Stimulated activated CD4-positive, alpha-beta T cell treated with anti-CD3 and anti-CD28 coated beads, Interleukin-15, amount 100 ng/mL, for 1 hour (primary cell): ENCODE measurements at regions not wholly inside any gene's neighbourhood (a gene's known extent, or its start where the extent isn't known, plus 50 kb on each side); places are given as distances from the start of the nearest gene placed in this dataset.
"Not testable (repeated sequence)": the region's sequence is repeated elsewhere in the genome, so short reads cannot be mapped to it uniquely, and the experiment has no call there.

Source experiments
- DNase-seq, 2 donors: peaks; one replicate each; pipeline ENCODE4 v3.0.0-alpha.2; 2020; ENCODE audit warnings: low read depth in 1 of 2, low spot score in 1 of 2

DNA sequence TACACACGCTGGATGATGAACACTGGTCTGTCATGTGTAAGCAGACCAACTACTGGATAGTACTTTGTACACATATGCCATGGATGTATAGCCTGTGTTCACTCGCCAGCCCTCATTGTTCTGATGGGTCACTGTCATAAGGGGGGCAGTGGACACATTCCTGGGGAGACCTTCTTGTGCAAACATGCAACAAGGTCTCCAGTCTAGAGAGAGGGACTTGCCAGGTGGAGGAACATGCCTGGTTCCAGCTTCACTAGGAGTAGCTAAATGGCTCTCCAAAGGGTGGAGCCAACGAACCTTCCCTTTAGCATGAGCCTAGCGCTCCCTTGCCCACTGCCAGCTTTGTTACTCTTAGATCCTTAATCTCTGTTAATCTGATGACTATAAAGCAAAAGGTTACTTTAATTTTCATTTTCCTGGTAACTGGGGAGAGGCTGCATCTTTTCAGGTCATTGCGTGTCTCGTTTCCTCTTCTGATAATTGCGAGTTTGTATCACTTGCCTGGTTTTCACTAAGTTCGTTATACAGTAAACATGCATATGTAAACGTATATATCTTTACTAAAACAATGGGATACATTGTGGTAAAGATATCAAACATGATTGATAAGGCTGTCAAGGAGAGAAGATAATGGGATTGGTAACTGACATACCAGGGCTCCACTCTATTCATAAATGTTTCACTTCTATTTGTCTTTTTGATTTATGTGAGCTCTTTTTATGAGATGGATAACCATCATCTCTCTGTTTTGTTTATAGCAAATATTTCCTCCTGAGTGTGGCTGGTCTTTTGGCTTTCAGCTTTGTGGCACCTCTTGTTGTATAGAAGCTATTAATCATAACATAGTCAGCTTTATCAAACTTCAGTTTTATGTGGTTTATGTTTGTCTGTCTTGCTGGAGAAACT, 235.2 kb upstream of the SGCG start:
- DNase-seq, result no peak

DNA sequence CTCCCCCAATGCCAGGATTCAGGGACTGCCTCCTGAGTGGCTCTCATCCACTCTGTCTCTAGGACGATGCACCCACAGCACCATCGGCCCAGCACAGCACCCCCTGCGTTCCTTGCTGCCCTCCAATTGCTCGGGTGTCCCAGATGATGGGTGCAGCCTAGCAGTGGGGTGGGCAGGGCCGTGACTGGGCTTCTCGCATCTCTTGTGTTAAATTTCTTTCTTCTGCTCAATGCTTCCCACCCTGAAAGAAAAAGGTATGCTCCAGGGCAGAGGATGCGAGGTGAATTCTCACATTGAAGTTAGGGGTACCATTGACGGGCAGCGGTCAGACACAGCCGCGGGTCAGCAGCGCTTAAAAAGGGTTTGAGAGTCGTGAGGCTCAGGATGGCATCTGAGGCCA, 232.4 kb upstream of the SGCG start:
- no peak for DNase-seq

DNA sequence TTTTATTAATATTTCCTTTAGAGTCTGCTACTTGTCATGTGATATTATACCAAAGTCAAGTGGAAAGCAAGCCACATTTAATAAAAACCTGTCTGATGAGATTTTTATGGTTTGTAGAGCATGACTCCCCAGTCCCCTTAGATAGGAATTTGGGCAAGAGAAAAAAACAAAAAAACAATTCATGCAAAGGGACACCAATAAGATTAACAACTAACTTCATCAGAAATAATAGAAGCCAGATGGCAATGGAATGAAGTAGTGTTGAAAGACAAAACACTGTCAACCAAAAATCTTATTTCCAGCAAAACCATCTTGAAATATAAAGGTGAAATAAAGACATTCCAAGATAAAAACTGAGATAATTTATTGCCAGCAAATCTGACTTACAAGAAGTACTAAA, 228.8 kb upstream of the SGCG start:
- DNase-seq, result not testable (repeated sequence)

DNA sequence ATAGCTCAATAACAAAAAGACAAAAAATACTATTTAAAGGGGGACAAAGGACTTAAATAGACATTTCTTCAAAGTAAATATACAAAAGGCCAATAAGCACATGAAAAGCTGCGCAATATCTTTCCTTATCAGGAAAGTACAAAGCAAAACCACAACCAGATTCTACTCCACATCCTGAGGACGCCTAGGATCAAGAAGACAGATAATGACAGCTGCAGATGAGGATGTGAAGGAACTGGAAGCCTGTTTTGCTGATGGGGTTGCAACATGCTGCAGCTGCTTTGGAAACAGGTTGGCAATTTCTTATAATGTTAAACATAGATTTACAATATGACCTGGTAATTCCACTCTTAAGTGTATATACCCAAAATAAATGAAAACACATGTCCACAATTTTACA, 225.6 kb upstream of the SGCG start:
- not testable (repeated sequence) for DNase-seq

DNA sequence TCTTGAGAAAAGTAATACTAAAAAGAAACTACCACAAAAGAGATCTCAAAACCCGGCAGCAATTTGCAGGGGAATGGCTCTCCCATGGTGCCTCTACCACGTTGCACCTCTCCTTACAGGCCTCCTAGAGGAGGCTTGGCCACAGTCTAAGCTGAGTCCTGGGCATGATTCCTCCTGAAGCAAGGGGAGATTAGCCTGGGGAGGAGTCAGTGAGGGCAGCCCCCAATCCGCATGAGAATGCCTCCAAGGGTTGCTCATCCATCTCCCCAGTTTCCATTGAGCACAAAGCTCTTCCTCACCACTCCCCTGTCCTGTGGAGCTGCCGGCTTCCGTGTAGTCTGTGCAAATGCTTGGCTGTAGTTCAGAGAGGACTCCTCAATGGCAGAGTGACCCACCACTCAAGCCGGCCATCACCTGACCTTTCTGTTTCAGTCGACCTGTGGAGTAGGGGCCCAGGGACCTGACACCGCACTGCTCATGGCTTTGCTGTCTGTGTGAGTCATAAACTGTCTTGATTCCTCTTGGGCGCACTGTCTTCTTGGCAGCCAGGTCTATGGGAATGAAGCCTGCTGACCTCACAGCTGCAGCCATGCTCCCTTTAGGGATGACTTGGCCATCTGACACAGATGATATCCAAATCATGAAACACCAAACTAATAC, 224.2 kb upstream of the SGCG start:
- DNase-seq, result not testable (repeated sequence)

DNA sequence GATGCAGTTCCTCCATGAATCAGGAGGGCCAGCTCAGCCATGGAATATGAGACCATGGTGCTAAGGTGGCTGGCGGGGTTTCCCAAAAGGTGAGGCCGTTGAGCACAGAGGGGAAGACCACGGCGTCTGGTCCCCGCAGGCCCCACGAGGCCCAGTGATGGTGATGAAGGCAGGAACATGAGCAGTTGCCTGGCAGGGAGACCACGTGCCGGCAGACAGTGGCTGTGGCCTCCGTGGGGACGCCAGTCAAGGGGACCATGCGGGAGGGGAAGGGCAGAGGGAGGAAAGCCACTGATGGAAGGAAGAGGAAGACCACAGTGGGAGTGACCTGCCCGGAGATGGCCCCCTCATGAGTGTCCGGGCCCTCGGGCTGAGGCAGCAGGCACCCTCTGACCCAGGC, 220.9 kb upstream of the SGCG start:
- DNase-seq, result not testable (repeated sequence)

DNA sequence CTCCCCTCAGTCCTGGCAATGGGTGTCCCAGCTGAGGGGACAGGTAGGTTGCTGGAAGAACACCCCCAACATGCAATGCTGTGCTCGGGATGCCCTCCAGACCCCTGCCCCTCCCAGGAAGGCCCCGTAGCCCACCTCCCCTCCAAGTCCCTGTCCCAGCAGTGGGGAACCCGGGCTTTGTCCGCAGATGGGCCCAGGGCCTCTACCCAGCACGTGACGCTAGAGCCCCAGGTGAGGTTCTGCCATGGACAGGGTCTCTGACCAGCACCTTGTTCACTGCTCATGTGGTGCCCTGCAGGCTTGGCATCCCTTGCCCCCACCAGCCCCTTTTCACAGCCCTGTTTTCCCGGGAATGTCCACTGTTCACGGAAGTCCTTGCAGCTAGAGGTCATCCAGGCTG, 220.0 kb upstream of the SGCG start:
- DNase-seq, result no peak

DNA sequence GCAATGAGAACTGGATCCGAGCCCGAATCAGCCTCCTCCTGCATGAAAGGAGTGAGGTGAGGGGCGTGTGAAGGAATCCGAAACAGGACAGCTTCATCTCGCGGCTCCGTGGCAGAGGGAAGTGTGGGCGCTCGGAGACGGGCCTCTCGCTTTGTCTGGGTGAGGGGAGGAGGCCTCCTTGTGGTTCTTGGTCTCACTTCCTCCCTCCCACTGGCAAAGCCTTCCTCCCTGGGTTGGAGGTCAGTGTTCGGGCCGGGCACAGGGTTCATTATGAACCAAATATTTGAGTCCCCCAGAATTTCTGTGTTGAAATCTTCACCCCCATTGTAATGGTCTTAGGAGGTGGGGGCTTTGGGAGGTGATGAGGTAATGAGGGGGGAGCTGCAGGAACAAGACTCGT, 219.4 kb upstream of the SGCG start:
- not testable (repeated sequence) for DNase-seq

DNA sequence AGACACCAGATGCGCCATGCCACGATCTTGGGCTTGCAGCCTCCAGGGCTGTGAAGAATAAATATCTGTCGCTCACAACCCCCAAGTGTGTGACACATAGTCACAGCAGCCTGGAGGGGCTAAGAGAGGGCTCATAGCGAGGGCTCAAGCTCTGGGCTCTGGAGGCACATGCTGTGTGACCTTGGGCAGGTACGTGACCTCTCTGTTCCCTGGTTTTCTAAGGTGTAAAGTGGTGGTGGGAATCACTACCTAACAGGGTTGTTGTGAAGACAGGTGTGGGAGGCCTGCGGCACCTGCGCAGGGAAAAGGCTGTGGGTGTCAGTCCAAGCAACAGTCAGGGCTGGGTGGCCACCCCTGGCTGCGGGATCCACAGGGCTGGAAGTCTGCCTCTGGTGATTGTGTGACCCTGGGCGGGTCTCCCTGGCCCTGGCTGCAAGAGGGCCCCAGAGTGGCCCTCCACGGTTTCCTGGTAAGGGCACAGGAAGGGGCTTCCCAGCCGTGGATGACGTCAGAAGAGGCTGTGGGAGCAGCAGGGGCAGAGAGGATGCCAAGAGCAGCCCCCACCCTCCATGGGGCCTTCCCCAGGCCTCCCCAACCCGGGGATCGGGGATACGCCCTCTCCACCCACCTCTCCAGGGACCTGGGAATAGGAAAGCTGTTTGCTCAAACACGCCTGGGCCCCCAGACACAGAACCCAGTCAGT, 218.8 kb upstream of the SGCG start:
- no peak for DNase-seq

DNA sequence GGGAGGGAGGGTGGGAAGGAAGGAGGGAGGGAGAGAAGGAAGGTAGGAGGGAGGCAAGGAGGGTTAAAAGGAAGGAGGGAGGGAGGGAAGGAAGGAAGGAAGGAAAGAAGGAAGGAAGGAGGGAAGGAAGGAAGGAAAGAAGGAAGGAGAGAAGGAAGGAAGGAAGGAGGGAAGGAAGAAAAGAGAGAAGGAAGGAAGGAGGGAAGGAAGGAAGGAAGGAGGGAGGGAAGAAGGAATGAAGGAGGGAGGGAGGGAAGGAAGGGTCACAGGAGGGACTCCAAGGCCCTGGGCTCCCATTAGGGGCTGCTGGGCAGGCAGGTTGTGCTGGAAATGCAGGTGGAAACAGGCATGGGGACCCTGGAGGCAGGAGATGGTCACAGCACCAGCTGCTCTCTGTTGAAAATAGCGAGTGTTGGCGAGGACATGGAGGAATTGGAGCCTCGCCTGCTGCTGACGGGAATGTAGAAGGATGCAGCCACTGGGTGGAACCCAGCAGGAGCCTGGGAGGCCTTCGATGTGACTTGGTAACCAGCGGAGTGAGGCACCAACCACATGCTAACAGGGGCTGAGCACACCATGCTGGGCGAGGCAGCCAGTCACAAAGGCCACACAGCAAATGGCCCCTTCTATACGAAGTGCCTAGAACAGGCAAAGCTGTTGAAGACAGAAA, 217.3 kb upstream of the SGCG start:
- DNase-seq, result not testable (repeated sequence)

DNA sequence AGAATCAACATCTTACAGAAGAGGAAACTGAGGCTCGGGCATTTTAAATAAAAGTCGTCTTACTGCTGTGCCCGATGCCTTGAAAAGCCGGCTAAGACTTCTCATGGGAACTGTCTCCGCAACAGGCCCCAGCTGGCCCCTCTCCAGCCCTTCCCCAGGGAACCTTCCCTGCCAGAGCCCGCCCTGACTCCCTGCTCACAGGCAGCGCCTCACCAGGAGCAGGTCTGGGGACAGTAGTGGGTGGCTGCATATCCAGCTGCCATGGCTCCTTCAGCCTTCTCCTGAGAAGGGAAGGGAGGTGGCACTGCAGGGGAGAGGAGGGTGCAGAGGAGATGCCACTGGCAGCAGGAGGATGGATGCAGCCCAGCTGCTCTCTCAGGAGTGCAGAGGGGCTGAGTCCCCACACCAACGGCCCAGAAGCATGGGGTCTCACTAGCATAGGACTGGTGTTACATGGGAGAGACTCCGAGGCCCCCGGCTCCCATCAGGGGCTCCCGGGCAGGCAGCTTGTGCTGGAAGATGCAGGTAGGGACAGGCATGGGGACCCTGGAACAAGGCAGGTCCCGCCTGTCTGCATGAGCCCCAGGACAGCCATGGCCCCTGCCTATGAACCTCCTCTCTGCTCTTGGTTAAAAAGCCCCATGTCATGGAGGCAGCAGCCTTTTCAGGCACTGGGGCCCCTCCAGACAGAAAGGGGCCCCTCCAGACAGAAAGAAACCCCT, 216.4 kb upstream of the SGCG start:
- DNase-seq, result no peak

DNA sequence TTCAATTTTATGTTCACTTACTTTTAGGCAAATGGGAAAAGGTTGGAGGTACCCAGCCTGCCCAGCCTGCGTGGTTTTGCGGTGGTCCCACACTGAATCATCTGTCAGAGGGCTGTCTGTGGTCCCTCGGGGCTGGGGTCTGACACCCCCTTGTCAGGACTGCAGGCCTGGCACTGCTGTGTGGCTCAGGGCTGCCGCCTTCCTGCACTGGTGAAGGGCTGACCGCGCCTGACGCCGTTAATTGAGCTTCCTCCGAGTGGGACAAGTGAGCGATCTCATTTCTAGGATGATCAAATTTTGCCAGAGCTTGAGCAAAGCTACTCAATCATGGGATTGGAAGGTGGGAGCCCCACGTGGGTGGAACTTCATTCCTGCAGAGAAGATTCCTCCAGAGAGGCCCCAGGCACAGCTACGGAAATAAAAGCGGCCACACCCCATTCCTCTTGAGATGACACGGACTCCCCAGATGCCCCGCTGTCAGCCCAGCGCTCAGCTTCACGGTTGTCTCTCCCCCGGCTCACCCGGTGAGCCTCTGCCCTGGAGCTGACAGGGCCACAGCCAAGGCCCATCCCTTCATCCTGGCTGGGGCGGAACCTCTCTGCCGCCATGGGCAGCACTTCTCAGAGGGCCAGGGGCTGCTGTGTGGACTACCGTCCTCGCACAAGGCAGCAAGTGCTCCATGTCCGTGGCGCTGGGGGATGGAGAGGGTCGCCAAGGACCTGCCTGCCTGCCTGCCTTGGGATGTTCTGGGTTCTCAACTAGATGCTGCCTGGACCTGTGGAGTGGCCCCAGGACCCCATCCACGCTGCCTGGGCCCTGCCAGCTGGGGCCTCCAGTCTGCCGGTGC, 215.5 kb upstream of the SGCG start:
- DNase-seq, result not testable (repeated sequence)

DNA sequence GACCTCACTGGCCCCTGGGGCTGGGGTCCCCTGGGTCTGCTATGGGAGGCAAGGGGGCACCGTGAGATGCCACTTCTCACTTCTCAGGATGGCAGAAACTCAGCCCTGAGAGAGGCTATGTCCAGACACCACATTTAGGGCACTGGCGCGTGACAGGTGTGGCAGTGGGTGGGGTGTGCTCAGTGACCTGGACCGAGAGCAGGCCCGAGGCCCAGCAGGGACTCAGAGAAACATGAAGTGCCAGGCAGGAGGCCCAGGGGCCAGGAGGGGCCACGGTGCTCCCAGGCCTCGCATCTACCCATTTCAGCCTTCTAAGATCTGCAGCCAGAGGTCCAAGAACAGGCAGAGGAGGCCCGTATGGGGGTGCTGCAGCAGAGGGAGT, 214.9 kb upstream of the SGCG start:
- DNase-seq, result not testable (repeated sequence)

DNA sequence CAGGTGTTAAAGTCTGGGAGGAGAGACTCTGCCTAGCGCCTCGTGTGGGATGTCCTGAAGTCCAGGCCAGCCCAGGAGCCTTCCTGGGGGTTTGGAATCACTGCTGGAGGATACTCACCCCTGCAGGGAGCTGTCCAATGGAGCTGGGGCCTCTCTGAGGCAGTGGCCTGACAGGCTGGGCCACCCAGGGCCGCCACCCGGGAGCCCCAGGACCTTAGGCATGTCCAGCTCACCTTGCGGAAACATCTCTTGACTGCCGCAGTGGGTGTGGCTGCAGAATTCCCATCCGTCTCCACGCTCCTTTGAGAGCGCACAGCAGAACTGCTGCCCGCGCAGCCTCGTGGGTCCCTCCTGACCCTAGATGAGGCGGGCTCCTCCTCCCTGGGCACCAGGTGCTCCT, 214.0 kb upstream of the SGCG start:
- not testable (repeated sequence) for DNase-seq

DNA sequence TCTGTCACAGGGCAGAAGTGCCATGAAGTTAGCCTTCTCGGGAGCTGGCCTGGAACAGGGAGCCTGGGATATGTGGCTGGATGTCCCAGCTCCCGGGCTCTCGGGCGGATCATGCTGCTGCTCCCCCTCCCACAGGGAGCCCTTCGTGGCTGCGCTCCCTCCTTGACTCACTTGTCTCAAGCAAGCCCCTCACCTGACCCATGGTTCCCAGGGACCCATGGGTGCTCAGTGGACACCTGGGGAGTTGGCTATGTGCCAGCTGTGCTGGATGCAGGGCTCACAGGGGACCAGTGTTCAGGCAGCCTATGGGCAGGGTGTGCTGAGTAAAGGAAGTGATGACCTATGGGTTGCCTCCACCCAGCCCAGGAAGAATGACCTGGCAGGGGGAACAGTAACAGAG, 213.1 kb upstream of the SGCG start:
- DNase-seq, result no peak

DNA sequence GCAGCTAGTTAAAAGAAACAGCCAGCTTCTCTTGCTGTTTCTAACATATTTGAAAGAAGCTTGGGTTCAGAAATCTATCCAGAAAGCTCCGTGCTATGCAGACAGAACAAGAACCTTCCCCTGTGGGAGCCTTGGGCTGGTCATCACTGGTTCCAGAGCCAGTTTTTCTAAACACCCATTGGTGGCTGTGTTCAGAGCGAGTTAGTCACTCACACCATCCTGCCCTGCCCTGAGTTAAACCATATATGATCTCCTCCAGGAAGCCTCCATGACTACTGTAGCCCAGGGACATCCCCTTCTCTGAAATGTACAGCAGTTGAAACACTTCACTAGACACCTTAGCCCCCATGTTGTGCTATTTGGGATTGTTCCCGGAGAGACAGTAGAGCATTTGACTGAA, 200.8 kb upstream of the SGCG start:
- no peak for DNase-seq

DNA sequence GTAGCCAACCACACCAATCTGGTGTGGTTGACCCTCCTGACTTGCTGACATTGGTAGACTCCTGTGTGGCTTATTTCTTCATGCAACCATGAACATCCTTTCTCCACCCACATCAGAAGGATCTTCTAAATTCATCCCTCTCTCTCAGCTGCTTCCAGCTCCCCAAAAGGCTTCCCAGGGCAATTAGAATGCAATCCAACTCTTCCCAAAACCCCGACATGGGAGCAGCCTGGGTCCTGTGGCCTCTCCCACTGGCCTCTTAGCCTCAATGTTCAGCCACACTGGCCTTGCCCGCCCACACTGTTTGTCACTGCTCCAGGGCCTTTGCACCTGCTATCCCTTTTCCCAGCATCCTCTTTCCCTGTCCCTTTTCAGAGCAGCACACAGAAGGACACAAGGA, 199.8 kb upstream of the SGCG start:
- no peak for DNase-seq

DNA sequence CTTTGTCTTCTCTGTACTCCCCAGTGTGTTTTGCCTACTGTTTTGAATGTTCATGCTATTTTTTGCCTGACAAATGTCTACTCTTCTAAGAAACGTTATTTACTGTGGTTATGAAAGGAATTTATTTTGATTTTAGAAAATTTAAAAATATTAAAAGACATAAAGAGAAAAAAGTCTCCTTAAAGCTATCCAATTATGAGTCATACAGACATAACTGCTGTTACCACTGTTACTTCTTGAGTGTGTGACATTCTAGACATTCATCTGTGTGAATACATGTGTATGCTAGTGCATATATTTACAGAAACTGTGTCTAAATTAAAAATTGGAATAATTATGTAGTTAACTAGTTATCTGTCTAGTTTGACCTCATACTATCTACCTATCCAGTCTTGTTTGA, 187.6 kb upstream of the SGCG start:
- no peak for DNase-seq

DNA sequence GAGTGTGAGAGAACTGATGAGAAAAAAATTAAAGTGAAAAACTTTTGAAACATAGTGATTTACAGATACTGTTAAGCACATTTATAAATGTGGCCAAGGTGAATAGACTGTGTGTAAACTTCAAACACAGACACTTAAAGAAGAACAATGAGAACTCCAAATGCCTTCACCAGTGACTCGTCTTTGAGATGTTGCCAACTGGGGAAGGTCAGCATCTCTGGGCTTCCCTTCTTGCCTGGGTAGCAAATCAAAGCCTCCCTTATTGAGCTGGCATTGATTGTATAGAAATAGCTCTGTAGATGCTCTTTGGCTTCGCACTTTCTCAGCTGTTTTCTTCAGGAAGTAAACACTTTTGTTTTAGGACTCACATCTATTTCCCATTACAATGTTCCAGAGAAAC, 177.3 kb upstream of the SGCG start:
- no peak for DNase-seq

DNA sequence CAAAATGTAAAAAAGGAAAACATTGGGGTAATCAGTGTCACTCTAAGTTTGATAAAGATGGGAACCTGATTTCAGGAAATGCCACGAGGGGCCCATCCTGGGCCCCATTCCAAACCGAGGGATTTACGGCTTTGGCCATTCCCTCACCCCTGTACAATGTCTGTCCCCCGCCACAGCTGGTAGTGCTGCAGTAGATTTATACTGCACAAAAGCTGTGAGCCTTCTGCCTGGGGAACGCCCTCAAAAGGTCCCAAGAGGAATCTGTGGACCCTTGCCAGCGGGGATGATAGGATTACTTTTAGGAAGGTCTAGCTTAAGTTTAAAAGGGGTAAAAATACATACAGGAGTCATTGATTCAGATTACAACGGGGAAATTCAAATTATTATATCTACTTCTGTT, 173.4 kb upstream of the SGCG start:
- DNase-seq, result no peak
